Activated CD8-positive, alpha-beta T cell treated with anti-CD3 and anti-CD28 coated beads for 36 hours (primary cell): ENCODE measurements at regions not wholly inside any gene's neighbourhood (a gene's known extent, or its start where the extent isn't known, plus 50 kb on each side); places are given as distances from the start of the nearest gene placed in this dataset.

Experiments used
- ATAC-seq: fragments of 200-7000 bp; cut with Tn5 transposase; one replicate; pipeline ENCODE4 v1.10.0; 2021; ENCODE audit warnings: mild to moderate bottlenecking, moderate library complexity
- CTCF ChIA-PET: fragments of 350-600 bp; sonication (Branson Sonifier 250); formaldehyde crosslinking; loops from one replicate; lab custom pipeline; 2021; ENCODE audit warnings: antibody characterized with exemption; lab: Charles Lee
- POLR2A ChIA-PET: fragments of 350-600 bp; sonication (Branson Sonifier 250); formaldehyde crosslinking; loops from one replicate; lab custom pipeline; 2021; ENCODE audit warnings: antibody characterized with exemption; lab: Charles Lee
- DNase-seq: peaks from one replicate; pipeline ENCODE4 v3.0.0-alpha.2; 2020
- H3K27ac Mint-ChIP-seq: one replicate; pipeline ENCODE4 v1.8.0; 2021; ENCODE audit warnings: mild to moderate bottlenecking, mixed read lengths
- H3K27me3 Mint-ChIP-seq: one replicate; pipeline ENCODE4 v1.8.0; 2021; ENCODE audit warnings: mixed read lengths
- H3K36me3 Mint-ChIP-seq: one replicate; pipeline ENCODE4 v1.8.0; 2021; ENCODE audit warnings: low read depth, mixed read lengths
- H3K4me1 Mint-ChIP-seq: one replicate; pipeline ENCODE4 v1.8.0; 2021; ENCODE audit warnings: low read depth, mixed read lengths
- H3K4me3 Mint-ChIP-seq: one replicate; pipeline ENCODE4 v1.8.0; 2021; ENCODE audit warnings: mild to moderate bottlenecking, moderate library complexity, mixed read lengths
- H3K9me3 Mint-ChIP-seq: one replicate; pipeline ENCODE4 v1.8.0; 2021; ENCODE audit warnings: mixed read lengths
- intact Hi-C: fragments of 100-400 bp; cut with micrococcal nuclease; formaldehyde crosslinking; loops from one replicate; pipeline ENCODE4 v1.10.0; 2022
- TF ChIP-seq, protein P1 (sequence below): fragments of 200-600 bp; IDR thresholded peaks from one replicate; pipeline ENCODE4 v1.8.0; 2022; ENCODE audit warnings: antibody characterized with exemption, mild to moderate bottlenecking

GRCh38 chr1:200319148-200319547 lies 90.7 kb downstream of the ZNF281 start:
- H3K27me3 Mint-ChIP-seq, result peaks cover 13% of the 10 kb centered on the region
- no peak overlapping the region for H3K27ac Mint-ChIP-seq
- no peak overlapping the region for H3K4me3 Mint-ChIP-seq
- no peaks in the 10 kb centered on the region for H3K36me3 Mint-ChIP-seq
- DNase-seq (no peak), ATAC-seq (no peak)
- TF ChIP-seq, protein P1, sequence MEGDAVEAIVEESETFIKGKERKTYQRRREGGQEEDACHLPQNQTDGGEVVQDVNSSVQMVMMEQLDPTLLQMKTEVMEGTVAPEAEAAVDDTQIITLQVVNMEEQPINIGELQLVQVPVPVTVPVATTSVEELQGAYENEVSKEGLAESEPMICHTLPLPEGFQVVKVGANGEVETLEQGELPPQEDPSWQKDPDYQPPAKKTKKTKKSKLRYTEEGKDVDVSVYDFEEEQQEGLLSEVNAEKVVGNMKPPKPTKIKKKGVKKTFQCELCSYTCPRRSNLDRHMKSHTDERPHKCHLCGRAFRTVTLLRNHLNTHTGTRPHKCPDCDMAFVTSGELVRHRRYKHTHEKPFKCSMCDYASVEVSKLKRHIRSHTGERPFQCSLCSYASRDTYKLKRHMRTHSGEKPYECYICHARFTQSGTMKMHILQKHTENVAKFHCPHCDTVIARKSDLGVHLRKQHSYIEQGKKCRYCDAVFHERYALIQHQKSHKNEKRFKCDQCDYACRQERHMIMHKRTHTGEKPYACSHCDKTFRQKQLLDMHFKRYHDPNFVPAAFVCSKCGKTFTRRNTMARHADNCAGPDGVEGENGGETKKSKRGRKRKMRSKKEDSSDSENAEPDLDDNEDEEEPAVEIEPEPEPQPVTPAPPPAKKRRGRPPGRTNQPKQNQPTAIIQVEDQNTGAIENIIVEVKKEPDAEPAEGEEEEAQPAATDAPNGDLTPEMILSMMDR, result no peak
- intact Hi-C loops, result no loop called here
- no peaks in the 10 kb centered on the region for H3K4me1 Mint-ChIP-seq
- no peaks in the 10 kb centered on the region for H3K9me3 Mint-ChIP-seq
- ChIA-PET POLR2A (no interaction called here), CTCF (interaction anchor here (1.0 kb wide), 1 partner anchor 17 kb away, joined by 3 read pairs; no protein-coding TSS in a partner anchor)

- POLR2A ChIA-PET, result no interaction called here
- H3K4me1 Mint-ChIP-seq, result no peaks in the 10 kb centered on the region
- H3K9me3 Mint-ChIP-seq, result no peaks in the 10 kb centered on the region
- TF ChIP-seq, protein P1, result no peak
- no peak overlapping the region for H3K4me3 Mint-ChIP-seq
- H3K36me3 Mint-ChIP-seq, result no peaks in the 10 kb centered on the region
- no peak for ATAC-seq
- intact Hi-C loops, result no loop called here
- H3K27ac Mint-ChIP-seq, result no peak overlapping the region
- no peak for DNase-seq
- peaks cover 15% of the 10 kb centered on the region for H3K27me3 Mint-ChIP-seq
- CTCF ChIA-PET, result no interaction called here
These were observed 92.6 kb downstream of the ZNF281 start for GRCh38 chr1:200317236-200317635.

DNA sequence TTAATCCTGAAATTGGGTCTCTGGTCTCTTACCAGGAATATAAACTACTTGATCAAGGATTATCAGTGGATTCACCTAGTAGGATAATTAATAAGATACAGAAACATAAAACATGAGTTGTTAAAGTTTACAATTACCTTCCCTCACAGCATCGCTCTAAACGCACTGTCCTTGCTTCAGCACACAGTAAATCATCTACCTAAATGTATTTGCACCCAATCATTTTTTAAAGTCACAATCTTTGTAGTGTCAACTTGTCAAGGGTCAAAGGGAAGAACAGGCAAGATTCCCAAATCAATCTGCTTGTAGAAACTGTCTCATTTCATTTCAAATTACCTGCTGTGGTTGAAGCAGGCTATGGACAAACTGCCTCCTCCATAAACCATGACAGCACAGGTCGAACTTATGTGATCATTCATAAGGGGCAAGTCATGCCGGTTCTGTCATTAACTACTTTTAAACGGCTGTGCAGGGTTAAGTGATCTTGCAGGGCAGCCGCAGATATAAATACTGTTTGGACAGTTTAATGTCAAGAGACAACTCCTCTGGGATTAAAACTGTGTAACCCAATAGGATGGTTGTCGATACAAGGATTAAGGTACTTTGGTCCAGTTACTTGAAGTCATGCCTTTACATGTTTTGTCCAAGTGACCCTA lies 93.6 kb downstream of the ZNF281 start:
- CTCF ChIA-PET, result interaction anchor here (1.0 kb wide), 1 partner anchor 17 kb away, joined by 3 read pairs; no protein-coding TSS in a partner anchor
- H3K27me3 Mint-ChIP-seq, result peaks cover 15% of the 10 kb centered on the region
- H3K4me1 Mint-ChIP-seq, result no peaks in the 10 kb centered on the region
- intact Hi-C loops, result no loop called here
- POLR2A ChIA-PET, result no interaction called here
- DNase-seq, result no peak
- no peaks in the 10 kb centered on the region for H3K9me3 Mint-ChIP-seq
- H3K27ac Mint-ChIP-seq, result no peak overlapping the region
- no peaks in the 10 kb centered on the region for H3K36me3 Mint-ChIP-seq
- TF ChIP-seq, protein P1, result no peak
- no peak overlapping the region for H3K4me3 Mint-ChIP-seq
- ATAC-seq, result no peak

GRCh38 chr1:200314085-200314750 lies 95.6 kb downstream of the ZNF281 start:
- DNase-seq, result no peak

More at GRCh38 chr1:200314085-200314750, 95.6 kb downstream of the ZNF281 start:
- no peak overlapping the region for H3K27ac Mint-ChIP-seq
- H3K4me3 Mint-ChIP-seq, result no peak overlapping the region
- no peaks in the 10 kb centered on the region for H3K4me1 Mint-ChIP-seq
- no peaks in the 10 kb centered on the region for H3K36me3 Mint-ChIP-seq
- POLR2A ChIA-PET, result no interaction called here
- CTCF ChIA-PET, result interaction anchor here (1.0 to 1.3 kb wide), 2 partner anchors 20 to 35 kb away, joined by 3 to 5 read pairs; no protein-coding TSS in a partner anchor
- TF ChIP-seq, protein P1, result no peak
- intact Hi-C loops, result no loop called here
- no peak for ATAC-seq
- H3K9me3 Mint-ChIP-seq, result no peaks in the 10 kb centered on the region
- peaks cover 15% of the 10 kb centered on the region for H3K27me3 Mint-ChIP-seq
